Mesenchymal stem cell (in vitro differentiated cells and primary cell): ENCODE measurements at regions not wholly inside any gene's neighbourhood (a gene's known extent, or its start where the extent isn't known, plus 50 kb on each side); places are given as distances from the start of the nearest gene placed in this dataset.
A peak's percentile ranks its signal among the peaks of the same experiment; 100 is the strongest.
"Not testable (repeated sequence)": the region's sequence is repeated elsewhere in the genome, so short reads cannot be mapped to it uniquely, and the experiment has no call there.

Source experiments
- DNase-seq: peaks from one replicate; pipeline ENCODE4 v3.0.0-alpha.2; 2013
- H2AFZ ChIP-seq: one replicate; pipeline ENCODE4 v1.6.1; 2013; ENCODE audit warnings: low read depth, mild to moderate bottlenecking, control low read depth, inconsistent platforms, low read length, moderate library complexity
- H2AK5ac ChIP-seq: 2 replicates; pipeline ENCODE4 v1.6.1; 2013; ENCODE audit warnings: low read length, moderate library complexity, mild to moderate bottlenecking, inconsistent platforms; ENCODE audit not compliant: severe bottlenecking
- H2BK120ac ChIP-seq: one replicate; pipeline ENCODE4 v1.6.1; 2013; ENCODE audit warnings: low read depth, mild to moderate bottlenecking, inconsistent platforms, low read length, moderate library complexity
- H2BK12ac ChIP-seq, 2 experiments: one replicate each; pipeline ENCODE4 v1.6.1; 2013; ENCODE audit warnings: inconsistent platforms in 2 of 2, low read length in 2 of 2, mild to moderate bottlenecking in 2 of 2, moderate library complexity in 2 of 2, control low read depth in 1 of 2
- H2BK15ac ChIP-seq: one replicate; pipeline ENCODE4 v1.6.1; 2013; ENCODE audit warnings: mild to moderate bottlenecking, low read depth, inconsistent platforms; ENCODE audit not compliant: poor library complexity, severe bottlenecking
- H2BK5ac ChIP-seq: 2 replicates; pipeline ENCODE4 v1.6.1; 2013; ENCODE audit warnings: low read depth, mild to moderate bottlenecking, low read length, control low read depth, inconsistent platforms; ENCODE audit not compliant: poor library complexity, severe bottlenecking
- H3K14ac ChIP-seq, 2 experiments: one replicate each; pipeline ENCODE4 v1.6.1; 2013; ENCODE audit warnings: inconsistent platforms in 2 of 2, low read length in 2 of 2, control low read depth in 1 of 2, mild to moderate bottlenecking in 1 of 2, moderate library complexity in 1 of 2
- H3K18ac ChIP-seq, 2 experiments: one replicate each; pipeline ENCODE4 v1.6.1; 2013; ENCODE audit warnings: inconsistent platforms in 2 of 2, low read length in 2 of 2, control low read depth in 1 of 2, low read depth in 1 of 2, mild to moderate bottlenecking in 1 of 2
- H3K23ac ChIP-seq, 2 experiments: one replicate each; pipeline ENCODE4 v1.6.1; 2013; ENCODE audit warnings: inconsistent platforms in 2 of 2, low read length in 2 of 2, mild to moderate bottlenecking in 2 of 2, moderate library complexity in 2 of 2, control low read depth in 1 of 2
- H3K27ac ChIP-seq: 2 replicates; pipeline ENCODE4 v1.5.1; 2013; ENCODE audit warnings: mild to moderate bottlenecking, moderate library complexity, low read length, control low read depth, inconsistent platforms; ENCODE audit not compliant: poor library complexity, severe bottlenecking
- H3K27me3 ChIP-seq, 2 experiments: 2 replicates each; pipeline versions ENCODE4 v1.6.1 to v1.7.0; 2013; ENCODE audit warnings: low read length in 2 of 2, mild to moderate bottlenecking in 2 of 2, moderate library complexity in 2 of 2, control low read depth in 1 of 2, inconsistent platforms in 1 of 2; ENCODE audit not compliant: control insufficient read depth in 1 of 2, insufficient read depth in 1 of 2
- H3K36me3 ChIP-seq, 2 experiments: 2 replicates each; pipeline versions ENCODE4 v1.6.1 to v1.7.0; 2013; ENCODE audit warnings: low read length in 2 of 2, control low read depth in 1 of 2, inconsistent platforms in 1 of 2, low read depth in 1 of 2, mild to moderate bottlenecking in 1 of 2; ENCODE audit not compliant: insufficient read depth in 2 of 2, control insufficient read depth in 1 of 2
- H3K4ac ChIP-seq, 2 experiments: one replicate each; pipeline ENCODE4 v1.6.1; 2013; ENCODE audit warnings: inconsistent platforms in 2 of 2, low read length in 2 of 2, mild to moderate bottlenecking in 2 of 2, moderate library complexity in 2 of 2, control low read depth in 1 of 2, low read depth in 1 of 2
- H3K4me1 ChIP-seq: 2 replicates; pipeline ENCODE4 v1.6.1; 2013; ENCODE audit warnings: low read depth, low read length, control low read depth; ENCODE audit not compliant: control insufficient read depth, insufficient read depth
- H3K4me2 ChIP-seq: 2 replicates; pipeline ENCODE4 v1.6.1; 2013; ENCODE audit warnings: low read length, mild to moderate bottlenecking, inconsistent platforms; ENCODE audit not compliant: poor library complexity, severe bottlenecking
- H3K4me3 ChIP-seq, 2 experiments: 2 replicates each; pipeline versions ENCODE4 v1.5.1 to v1.7.0; 2013; ENCODE audit warnings: low read length in 2 of 2, mild to moderate bottlenecking in 2 of 2, control low read depth in 1 of 2, low read depth in 1 of 2; ENCODE audit not compliant: insufficient read depth in 1 of 2
- H3K79me1 ChIP-seq: replicated peaks from 2 replicates; pipeline ENCODE4 v1.6.1; 2013; ENCODE audit warnings: mild to moderate bottlenecking, control low read depth, low read length, inconsistent platforms; ENCODE audit not compliant: poor library complexity, severe bottlenecking
- H3K9ac ChIP-seq: 2 replicates; pipeline ENCODE4 v1.7.0; 2013; ENCODE audit warnings: mild to moderate bottlenecking, low read length, moderate library complexity
- H3K9me3 ChIP-seq: 2 replicates; pipeline ENCODE4 v1.7.0; 2013; ENCODE audit warnings: mild to moderate bottlenecking, low read length; ENCODE audit not compliant: control insufficient read depth
- H4K8ac ChIP-seq: one replicate; pipeline ENCODE4 v1.6.1; 2013; ENCODE audit warnings: inconsistent platforms, mild to moderate bottlenecking, low read length, moderate library complexity
- H4K91ac ChIP-seq: one replicate; pipeline ENCODE4 v1.6.1; 2013; ENCODE audit warnings: mild to moderate bottlenecking, low read length, inconsistent platforms
- WGBS: methylation state at CpG from one replicate; pipeline ENCODE4 v1.1.7; 2013; ENCODE audit warnings: mixed read lengths; 5-methylcytosine and 5-hydroxymethylcytosine counted together

DNA sequence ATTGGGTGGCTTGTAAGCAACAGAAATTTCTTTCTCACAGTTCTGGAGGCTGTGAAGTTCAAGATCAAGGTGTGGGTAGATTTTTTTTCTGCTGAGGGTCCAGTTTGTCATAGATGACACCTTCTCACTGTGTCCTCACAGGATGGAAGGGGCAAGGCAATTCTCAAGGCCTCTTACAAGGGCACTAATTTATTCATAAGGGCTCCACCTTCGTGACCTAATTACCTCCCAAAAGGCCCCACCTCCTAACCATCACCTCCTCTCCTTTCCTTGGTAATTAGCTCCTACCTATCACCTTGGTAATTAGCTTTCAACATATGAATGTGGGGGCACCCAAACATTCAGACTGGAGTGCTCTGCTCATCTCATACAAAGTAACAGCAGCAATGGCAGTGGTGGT, 92.3 kb upstream of the CD44 start:
- no peak overlapping the region for H2BK120ac ChIP-seq
- H3K4me2 ChIP-seq, result no peak overlapping the region
- WGBS, result 88% methylated on average over 1 of the region's 1 CpG
- H2BK5ac ChIP-seq, result no peak overlapping the region
- no peak overlapping the region for H2AFZ ChIP-seq
- H4K91ac ChIP-seq, result no peak overlapping the region
- H3K4ac ChIP-seq, result no peak overlapping the region
- H3K23ac ChIP-seq, result no peak overlapping the region
- H3K79me1 ChIP-seq, result no peaks in the 10 kb centered on the region
- peak overlapping the region in 1 of 2 experiments; percentile 41 for H3K18ac ChIP-seq
- H3K36me3 ChIP-seq, result no peaks in the 10 kb centered on the region
- no peak overlapping the region for H2BK15ac ChIP-seq
- peaks cover 4% of the 10 kb centered on the region for H3K4me1 ChIP-seq
- no peaks in the 10 kb centered on the region for H3K9me3 ChIP-seq
- H2BK12ac ChIP-seq, result peak overlapping the region; percentile 52 to 76
- no peak overlapping the region for H2AK5ac ChIP-seq
- DNase-seq, result no peak
- no peak overlapping the region for H3K14ac ChIP-seq
- no peak overlapping the region for H3K27ac ChIP-seq
- no peak overlapping the region for H4K8ac ChIP-seq
- no peaks in the 10 kb centered on the region for H3K27me3 ChIP-seq
- no peak overlapping the region for H3K9ac ChIP-seq
- H3K4me3 ChIP-seq, result no peak overlapping the region

DNA sequence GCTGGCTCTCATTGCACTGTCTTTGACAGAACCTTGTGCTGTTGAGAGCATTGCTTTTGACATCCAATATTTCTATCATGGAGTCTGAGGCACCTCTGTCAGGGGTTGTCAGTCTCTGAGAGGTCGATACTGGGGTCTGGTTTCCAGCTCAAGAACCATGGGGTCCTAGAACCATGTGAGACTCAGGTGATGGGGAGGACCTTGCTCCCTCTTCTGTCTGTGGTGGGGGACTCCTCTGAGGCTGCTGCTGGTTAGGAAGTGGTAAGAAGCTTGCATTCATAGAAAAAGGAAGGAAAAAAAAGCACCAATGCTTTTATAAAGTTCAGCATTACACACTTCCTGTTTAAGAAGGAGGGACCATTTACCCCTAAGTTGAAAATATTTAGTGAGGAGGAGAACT, 91.8 kb upstream of the CD44 start:
- Histone ChIP-seq H3K14ac (no peak overlapping the region), H3K27me3 (no peaks in the 10 kb centered on the region), H4K8ac (peak overlapping the region; percentile 12), H2AFZ (no peak overlapping the region), H3K27ac (no peak overlapping the region), H3K79me1 (no peaks in the 10 kb centered on the region), H2BK15ac (no peak overlapping the region), H3K9ac (no peak overlapping the region), H3K4ac (peak overlapping the region in 1 of 2 experiments; percentile 67), H2BK5ac (no peak overlapping the region), H3K36me3 (no peaks in the 10 kb centered on the region), H3K4me2 (no peak overlapping the region), H3K18ac (peak overlapping the region; percentile 24 to 41), H2BK120ac (no peak overlapping the region), H2BK12ac (peak overlapping the region; percentile 52 to 76), H3K4me3 (no peak overlapping the region), H2AK5ac (no peak overlapping the region), H3K4me1 (peaks cover 4% of the 10 kb centered on the region), H3K23ac (no peak overlapping the region), H3K9me3 (no peaks in the 10 kb centered on the region), H4K91ac (peak overlapping the region; percentile 2)
- 90% methylated on average over 1 of the region's 1 CpG for WGBS
- no peak for DNase-seq

DNA sequence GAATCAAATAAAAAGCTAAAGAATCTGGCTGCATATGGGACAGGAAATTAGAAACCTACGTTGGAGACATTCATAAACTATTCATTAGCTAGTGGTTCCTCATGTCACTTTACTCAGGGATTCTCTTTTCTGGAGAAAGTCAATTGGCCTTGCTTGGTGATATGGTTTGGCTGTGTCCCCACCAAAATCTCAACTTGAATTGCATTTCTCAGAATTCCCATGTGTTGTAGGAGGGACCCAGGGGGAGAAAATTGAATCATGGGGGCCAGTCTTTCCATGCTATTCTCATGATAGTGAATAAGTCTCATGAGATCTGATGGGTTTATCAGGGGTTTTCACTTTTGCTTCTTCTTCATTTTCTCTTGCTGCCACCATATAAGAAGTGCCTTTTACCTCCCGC, 91.2 kb upstream of the CD44 start:
- no peak overlapping the region for H2AFZ ChIP-seq
- no peak overlapping the region for H2AK5ac ChIP-seq
- H4K8ac ChIP-seq, result no peak overlapping the region
- no peak overlapping the region for H2BK12ac ChIP-seq
- H3K18ac ChIP-seq, result no peak overlapping the region
- no peak for DNase-seq
- H3K14ac ChIP-seq, result no peak overlapping the region
- no peak overlapping the region for H2BK5ac ChIP-seq
- H3K23ac ChIP-seq, result no peak overlapping the region
- no peak overlapping the region for H2BK15ac ChIP-seq
- H3K9me3 ChIP-seq, result no peaks in the 10 kb centered on the region
- H3K4me2 ChIP-seq, result no peak overlapping the region
- no peak overlapping the region for H3K4ac ChIP-seq
- no peak overlapping the region for H3K4me3 ChIP-seq
- 100% methylated on average over 1 of the region's 2 CpGs for WGBS
- H2BK120ac ChIP-seq, result no peak overlapping the region
- no peaks in the 10 kb centered on the region for H3K36me3 ChIP-seq
- no peak overlapping the region for H3K27ac ChIP-seq
- H3K9ac ChIP-seq, result no peak overlapping the region
- no peaks in the 10 kb centered on the region for H3K79me1 ChIP-seq
- no peaks in the 10 kb centered on the region for H3K27me3 ChIP-seq
- H4K91ac ChIP-seq, result no peak overlapping the region
- H3K4me1 ChIP-seq, result peaks cover 4% of the 10 kb centered on the region

DNA sequence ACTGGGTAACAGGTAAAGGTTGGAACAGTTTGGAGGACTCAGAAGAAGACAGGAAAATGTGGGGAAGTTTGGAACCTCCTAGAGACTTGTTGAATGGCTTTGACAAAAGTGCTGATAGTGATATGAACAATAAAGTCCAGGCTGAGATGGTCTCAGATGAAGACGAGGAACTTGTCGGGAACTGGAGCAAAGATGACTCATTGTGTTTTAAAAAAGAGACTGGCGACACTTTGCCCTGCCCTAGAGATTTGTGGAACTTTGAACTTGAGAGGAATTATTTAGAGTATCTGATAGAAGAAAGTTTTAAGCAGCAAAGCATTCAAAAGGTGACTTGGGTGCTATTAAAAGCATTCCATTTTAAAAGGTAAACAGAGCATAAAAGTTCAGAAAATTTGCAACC, 90.6 kb upstream of the CD44 start:
- H3K14ac ChIP-seq, H3K4me3 ChIP-seq, H2AFZ ChIP-seq, H2BK5ac ChIP-seq, H2BK12ac ChIP-seq, H3K27me3 ChIP-seq, H2BK15ac ChIP-seq, H2AK5ac ChIP-seq, H3K9me3 ChIP-seq, H3K18ac ChIP-seq, H3K36me3 ChIP-seq, H4K8ac ChIP-seq, H4K91ac ChIP-seq, H3K27ac ChIP-seq, H3K79me1 ChIP-seq, H3K23ac ChIP-seq, H3K4ac ChIP-seq, H3K9ac ChIP-seq, H3K4me2 ChIP-seq, H3K4me1 ChIP-seq, H2BK120ac ChIP-seq: not testable (repeated sequence)
- peak; percentile 17 for DNase-seq
- WGBS, result 32% methylated on average over 3 of the region's 3 CpGs
